Mucosa of descending colon (tissue), 3 donors: ENCODE measurements at regions not wholly inside any gene's neighbourhood (a gene's known extent, or its start where the extent isn't known, plus 50 kb on each side); places are given as distances from the start of the nearest gene placed in this dataset.
A peak's percentile ranks its signal among the peaks of the same experiment; 100 is the strongest.

Experiments used
- ATAC-seq: fragments of 200-7000 bp; cut with Tn5 transposase; one replicate; pipeline ENCODE4 v1.9.1; 2020; ENCODE audit warnings: mild to moderate bottlenecking, moderate library complexity
- DNase-seq, 3 donors: peaks; one replicate each; pipeline ENCODE4 v3.0.0-alpha.2; 2020
- H3K36me3 ChIP-seq: fragments of 200-600 bp; one replicate; pipeline ENCODE4 v1.8.0; 2021; ENCODE audit warnings: low read depth, mild to moderate bottlenecking
- H3K4me1 ChIP-seq: fragments of 200-600 bp; one replicate; pipeline ENCODE4 v1.8.0; 2021; ENCODE audit warnings: low read depth, mild to moderate bottlenecking
- H3K4me3 ChIP-seq: fragments of 200-600 bp; one replicate; pipeline ENCODE4 v1.8.0; 2021; ENCODE audit warnings: mild to moderate bottlenecking
- H3K9me3 ChIP-seq: fragments of 200-600 bp; one replicate; pipeline ENCODE4 v1.8.0; 2021; ENCODE audit warnings: mild to moderate bottlenecking
- CTCF ChIP-seq: fragments of 200-600 bp; IDR thresholded peaks from one replicate; pipeline ENCODE4 v1.8.0; 2022; ENCODE audit warnings: antibody characterized with exemption, mild to moderate bottlenecking
- intact Hi-C, 2 donors: fragments of 100-400 bp; cut with DNase I in 1 of 2; cut with micrococcal nuclease in 1 of 2; formaldehyde crosslinking; loops; one replicate each; pipeline versions ENCODE4 v1.11.0 to v1.11.1; 2022; cut with DNase I, micrococcal nuclease
- donor health status: DM: no; HTN: no; CAD: no; lungs with moderate emphysema.
- donor health status: DM: no; HTN: no; CAD: no.
- donor health status: DM: no; HTN: yes; CAD: no.

GRCh38 chr3:188956839-188957489 lies 214.8 kb upstream of the TPRG1 start:
- H3K4me1 ChIP-seq = no peaks in the 10 kb centered on the region
- no peaks in the 10 kb centered on the region for H3K36me3 ChIP-seq
- H3K4me3 ChIP-seq = no peak overlapping the region
- TF ChIP-seq CTCF = peak; percentile 45
- intact Hi-C loops = loop anchor here in 1 of 2 donors (5.0 kb wide), 2 partner anchors 190 to 1215 kb away; no protein-coding TSS in a partner anchor
- ATAC-seq (peak; percentile 35), DNase-seq (peak in 1 of 3 donors; percentile 58)
- no peaks in the 10 kb centered on the region for H3K9me3 ChIP-seq

GRCh38 chr3:188959013-188959412 lies 212.8 kb upstream of the TPRG1 start:
- no peak for TF ChIP-seq CTCF
- Histone ChIP-seq H3K9me3 (no peaks in the 10 kb centered on the region), H3K36me3 (no peaks in the 10 kb centered on the region), H3K4me3 (no peak overlapping the region), H3K4me1 (no peaks in the 10 kb centered on the region)
- intact Hi-C loops = loop anchor here in 1 of 2 donors (5.0 kb wide), 2 partner anchors 188 to 1217 kb away; no protein-coding TSS in a partner anchor
- no peak for DNase-seq
- no peak for ATAC-seq

DNA sequence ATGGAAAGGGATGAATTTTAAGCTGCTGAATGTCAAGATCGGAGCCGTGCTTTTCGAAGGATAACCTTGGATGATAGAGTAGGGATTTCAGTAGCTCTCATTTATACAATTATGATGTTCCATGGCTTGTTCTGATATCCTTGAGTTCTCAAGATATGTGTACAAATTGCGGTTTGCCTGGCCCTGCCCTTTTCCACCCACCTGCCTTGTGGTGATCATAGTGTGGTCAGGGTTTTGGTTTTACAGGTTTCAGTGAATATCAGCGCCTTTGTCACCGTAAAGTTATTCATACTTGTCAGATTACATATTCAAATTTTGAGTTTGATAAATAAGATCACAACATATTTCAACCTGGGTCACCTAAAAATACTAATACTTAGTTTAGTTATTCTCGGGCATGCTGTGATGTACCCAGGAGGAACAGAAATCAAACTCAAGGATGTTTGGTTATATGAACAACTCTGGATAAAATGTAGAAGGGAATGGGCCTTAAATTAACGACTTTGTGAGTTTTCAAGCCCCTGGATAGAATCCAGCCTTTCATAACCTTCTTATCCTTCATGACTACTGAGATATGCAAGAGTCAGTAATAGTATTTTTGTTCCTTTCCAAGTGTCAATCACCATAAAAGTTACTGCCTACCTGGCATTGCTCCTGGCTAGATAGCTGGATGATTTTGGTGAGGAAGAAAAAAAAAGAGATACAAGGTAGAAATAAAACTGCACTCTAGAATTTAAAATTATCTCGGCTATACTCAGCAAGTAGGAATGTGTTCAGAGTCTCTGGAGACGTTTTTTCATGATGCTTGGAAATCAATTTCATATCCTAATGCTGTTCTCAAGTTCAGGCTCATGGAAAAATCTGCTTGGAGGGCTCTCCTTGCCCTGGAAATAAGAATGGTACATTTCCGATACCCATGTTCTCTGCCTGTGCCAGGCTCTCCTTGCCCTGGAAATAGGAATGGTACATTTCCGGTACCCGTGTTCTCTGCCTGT lies 209.2 kb upstream of the TPRG1 start:
- no peak for DNase-seq
- intact Hi-C loops = no loop called here
- TF ChIP-seq CTCF = no peak

DNA sequence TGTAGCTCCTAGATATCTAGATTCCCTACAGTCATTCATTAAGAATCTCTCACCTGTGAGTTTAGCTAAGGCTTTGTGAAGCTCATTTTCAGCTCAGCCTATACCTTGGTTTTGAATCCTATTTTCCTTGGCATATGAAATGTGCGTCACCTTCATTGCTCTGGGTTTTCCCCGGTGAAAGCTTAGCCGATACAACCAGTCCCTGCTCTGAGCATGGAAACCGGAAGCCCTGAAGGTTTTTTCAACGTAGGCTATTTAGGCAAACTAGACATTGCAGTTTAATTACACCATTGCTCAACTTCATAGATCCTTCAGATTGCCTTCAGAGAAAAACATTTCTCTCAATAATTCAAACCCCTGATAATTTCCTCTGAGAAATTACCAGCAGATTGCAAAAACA lies 206.8 kb upstream of the TPRG1 start:
- no peaks in the 10 kb centered on the region for H3K36me3 ChIP-seq
- TF ChIP-seq CTCF = no peak
- ATAC-seq (no peak), DNase-seq (no peak)
- no peaks in the 10 kb centered on the region for H3K4me1 ChIP-seq
- H3K9me3 ChIP-seq = no peaks in the 10 kb centered on the region
- H3K4me3 ChIP-seq = no peak overlapping the region
- intact Hi-C loops = no loop called here

More for the DNA sequence above, 209.2 kb upstream of the TPRG1 start:
- no peaks in the 10 kb centered on the region for H3K9me3 ChIP-seq
- no peaks in the 10 kb centered on the region for H3K36me3 ChIP-seq
- H3K4me1 ChIP-seq = no peaks in the 10 kb centered on the region
- H3K4me3 ChIP-seq = no peak overlapping the region
- no peak for ATAC-seq

DNA sequence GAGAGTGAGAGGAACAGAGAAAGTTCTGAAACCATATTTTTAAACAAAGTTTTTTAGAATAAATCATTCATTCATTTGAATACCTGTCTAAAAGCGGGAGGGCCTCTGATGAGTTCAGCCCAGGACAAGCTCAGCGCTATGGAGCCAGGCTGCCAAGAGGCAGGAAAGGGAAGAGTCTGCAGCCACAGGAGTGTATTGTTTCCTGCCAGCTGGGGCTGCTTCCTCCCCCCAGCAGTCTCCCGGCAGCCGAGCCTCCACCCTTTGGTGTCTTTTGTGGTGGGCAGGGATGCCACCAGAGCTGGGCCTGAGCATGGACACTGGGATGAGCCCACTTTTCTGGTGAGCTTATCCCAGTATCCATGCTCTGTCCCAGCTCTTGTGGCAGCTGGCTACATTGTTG lies 199.5 kb upstream of the TPRG1 start:
- Histone ChIP-seq H3K4me1 (peaks cover 6% of the 10 kb centered on the region), H3K4me3 (no peak overlapping the region), H3K9me3 (no peaks in the 10 kb centered on the region), H3K36me3 (no peaks in the 10 kb centered on the region)
- intact Hi-C loops = no loop called here
- DNase-seq = no peak
- TF ChIP-seq CTCF = no peak
- ATAC-seq = no peak
